ENCODE measurements at regions not wholly inside any gene's neighbourhood (a gene's known extent, or its start where the extent isn't known, plus 50 kb on each side); places are given as distances from the start of the nearest gene placed in this dataset.
A peak's percentile ranks its signal among the peaks of the same experiment; 100 is the strongest.

DNA sequence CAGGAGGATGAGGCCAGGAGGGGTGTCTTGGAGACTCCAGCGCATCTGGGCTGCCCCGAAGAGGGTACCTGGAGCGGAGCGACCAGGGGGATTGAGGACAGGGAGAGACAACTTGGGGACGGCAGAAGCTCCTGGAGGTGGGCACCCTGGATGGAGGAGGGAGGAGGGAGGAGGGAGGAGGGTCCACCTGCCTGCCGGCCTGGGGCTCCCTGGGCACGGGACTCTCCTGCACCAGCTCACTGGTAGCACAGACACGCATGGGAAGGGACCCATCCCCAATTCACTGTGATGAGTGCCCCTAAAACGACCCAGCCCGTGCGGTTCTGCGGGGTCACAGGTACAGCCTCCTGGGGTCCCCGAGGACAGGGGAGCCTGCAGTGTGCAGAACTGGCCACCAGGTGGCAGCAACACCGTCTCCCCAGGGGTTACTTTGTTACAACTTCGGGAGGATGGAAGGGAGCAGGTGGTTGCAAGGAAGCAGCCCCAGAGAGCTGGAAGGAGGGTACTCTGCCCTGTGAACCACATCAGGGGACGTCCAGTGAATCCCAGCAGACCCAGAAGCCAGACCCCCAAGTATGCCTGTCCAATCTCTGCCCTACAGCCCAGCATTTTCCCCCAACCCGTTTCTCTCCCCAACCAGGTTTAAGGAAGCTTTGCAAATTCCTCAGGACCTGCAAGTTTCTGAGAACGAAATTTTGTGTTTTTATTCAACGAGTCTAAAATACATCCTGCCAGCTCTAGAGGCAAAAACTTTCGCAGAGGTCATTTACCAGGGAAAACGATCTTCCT is 482.4 kb downstream of the NPHP4 start:
- DNase-seq (ENCODE audit: low read depth): peak; percentile 29
- TF ChIP-seq, protein P1, sequence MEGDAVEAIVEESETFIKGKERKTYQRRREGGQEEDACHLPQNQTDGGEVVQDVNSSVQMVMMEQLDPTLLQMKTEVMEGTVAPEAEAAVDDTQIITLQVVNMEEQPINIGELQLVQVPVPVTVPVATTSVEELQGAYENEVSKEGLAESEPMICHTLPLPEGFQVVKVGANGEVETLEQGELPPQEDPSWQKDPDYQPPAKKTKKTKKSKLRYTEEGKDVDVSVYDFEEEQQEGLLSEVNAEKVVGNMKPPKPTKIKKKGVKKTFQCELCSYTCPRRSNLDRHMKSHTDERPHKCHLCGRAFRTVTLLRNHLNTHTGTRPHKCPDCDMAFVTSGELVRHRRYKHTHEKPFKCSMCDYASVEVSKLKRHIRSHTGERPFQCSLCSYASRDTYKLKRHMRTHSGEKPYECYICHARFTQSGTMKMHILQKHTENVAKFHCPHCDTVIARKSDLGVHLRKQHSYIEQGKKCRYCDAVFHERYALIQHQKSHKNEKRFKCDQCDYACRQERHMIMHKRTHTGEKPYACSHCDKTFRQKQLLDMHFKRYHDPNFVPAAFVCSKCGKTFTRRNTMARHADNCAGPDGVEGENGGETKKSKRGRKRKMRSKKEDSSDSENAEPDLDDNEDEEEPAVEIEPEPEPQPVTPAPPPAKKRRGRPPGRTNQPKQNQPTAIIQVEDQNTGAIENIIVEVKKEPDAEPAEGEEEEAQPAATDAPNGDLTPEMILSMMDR (conservative IDR thresholded peaks at IDR 0.05; ENCODE audit: low read length): peak; percentile 97
- H3K4me3 ChIP-seq (ENCODE audit: low read length): no peak overlapping the region

DNA sequence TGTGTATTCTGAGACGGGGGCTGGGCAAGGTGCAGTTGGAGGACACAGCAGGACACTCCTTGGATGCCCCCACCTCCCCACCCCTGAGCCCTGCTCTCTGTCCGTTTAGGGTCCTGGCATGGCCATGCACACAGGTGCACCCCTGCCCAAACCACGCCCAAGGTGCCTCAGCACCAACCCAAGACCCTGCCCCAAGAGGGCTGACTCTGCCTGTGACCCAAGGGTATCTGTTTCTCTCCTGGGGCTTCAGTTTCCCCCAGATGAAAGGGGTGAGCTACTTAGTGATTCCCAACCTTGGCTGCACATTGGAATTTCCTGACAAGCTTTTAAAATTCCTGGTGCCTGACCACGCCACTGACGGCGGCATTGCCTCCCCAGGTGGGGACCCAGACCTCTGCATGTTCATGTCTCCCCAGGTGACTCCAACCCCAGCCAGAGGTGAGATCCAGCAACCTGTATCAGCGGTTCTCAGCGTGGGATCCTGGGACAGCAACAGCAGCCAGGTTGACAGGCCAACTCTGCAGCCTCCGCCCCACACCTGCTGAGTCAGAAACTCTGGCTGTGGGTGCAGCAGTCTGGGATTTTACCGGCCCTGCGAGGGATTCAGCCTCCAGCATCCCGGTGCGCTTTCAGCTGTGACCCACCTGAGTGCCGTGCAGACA is 483.4 kb downstream of the NPHP4 start:
- DNase-seq (ENCODE audit: low read depth): no peak
- TF ChIP-seq, protein P1 (conservative IDR thresholded peaks at IDR 0.05; ENCODE audit: low read length): no peak
- no peak overlapping the region for H3K4me3 ChIP-seq (ENCODE audit: low read length)

DNA sequence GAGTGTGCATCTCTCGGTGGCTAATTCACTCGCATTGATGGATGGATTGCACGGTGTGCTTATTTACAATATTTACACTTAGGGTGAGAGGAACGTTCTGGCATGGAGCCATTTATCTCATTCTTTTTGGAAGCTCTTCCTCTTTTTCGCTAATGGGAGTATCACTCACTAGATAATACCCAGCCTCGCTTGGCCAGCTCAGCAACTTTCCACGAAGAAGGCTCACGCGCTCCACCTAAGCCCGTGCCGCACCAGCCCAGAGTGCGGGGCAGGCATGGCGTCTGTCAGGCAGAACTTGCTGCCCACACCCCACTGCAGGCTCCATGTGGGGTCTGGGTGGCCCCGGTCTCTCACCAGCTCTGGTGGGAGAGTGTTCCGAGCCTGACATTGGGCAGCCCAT is 484.9 kb downstream of the NPHP4 start:
- H3K4me3 ChIP-seq (ENCODE audit: low read length): no peak overlapping the region
- TF ChIP-seq, protein P1 (conservative IDR thresholded peaks at IDR 0.05; ENCODE audit: low read length): no peak
- DNase-seq (ENCODE audit: low read depth): no peak

DNA sequence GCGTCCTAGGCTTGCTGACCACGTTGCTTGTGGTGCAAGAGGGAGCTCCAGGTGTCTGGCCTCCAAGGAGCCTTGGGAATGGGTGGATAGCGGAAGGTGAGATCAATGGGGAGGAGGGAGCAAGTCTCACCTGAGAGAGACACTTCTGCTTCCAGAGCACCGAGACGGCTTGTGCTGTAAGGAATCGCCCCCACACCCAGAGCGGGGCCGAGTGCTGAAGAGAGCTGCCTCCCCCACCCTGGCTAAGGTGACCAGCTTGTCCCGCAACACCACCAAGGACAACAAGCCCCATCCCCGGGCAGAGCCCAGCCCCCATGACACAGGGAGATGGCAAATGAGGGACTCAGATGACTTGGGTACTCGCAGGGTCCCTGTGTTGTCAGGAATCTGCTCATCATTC is 485.6 kb downstream of the NPHP4 start:
- no peak overlapping the region for H3K4me3 ChIP-seq (ENCODE audit: low read length)
- TF ChIP-seq, protein P1 (conservative IDR thresholded peaks at IDR 0.05; ENCODE audit: low read length): no peak

DNA sequence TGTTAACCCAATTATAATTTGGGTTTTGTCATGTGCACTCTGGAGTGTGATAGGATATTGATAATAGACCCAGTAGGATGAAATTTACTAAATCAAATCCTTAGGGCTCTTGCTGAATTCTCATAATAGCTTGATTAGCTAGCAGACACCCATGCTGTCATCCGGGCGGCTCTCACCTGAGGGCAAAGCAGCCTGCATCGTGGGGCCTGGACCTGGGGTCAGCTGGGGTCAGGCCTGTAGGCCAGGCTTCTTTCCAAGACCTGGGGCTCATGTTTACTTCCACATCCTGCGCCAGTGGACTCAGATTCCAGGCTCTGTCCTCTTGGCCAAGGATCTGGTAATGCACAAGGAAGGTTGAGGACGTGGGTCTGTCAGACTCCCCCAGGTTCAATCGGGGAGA is 486.3 kb downstream of the NPHP4 start:
- DNase-seq (ENCODE audit: low read depth): no peak
- TF ChIP-seq, protein P1 (conservative IDR thresholded peaks at IDR 0.05; ENCODE audit: low read length): no peak
- H3K4me3 ChIP-seq (ENCODE audit: low read length): no peak overlapping the region

More for the DNA sequence above, 485.6 kb downstream of the NPHP4 start:
- no peak for DNase-seq (ENCODE audit: low read depth)

DNA sequence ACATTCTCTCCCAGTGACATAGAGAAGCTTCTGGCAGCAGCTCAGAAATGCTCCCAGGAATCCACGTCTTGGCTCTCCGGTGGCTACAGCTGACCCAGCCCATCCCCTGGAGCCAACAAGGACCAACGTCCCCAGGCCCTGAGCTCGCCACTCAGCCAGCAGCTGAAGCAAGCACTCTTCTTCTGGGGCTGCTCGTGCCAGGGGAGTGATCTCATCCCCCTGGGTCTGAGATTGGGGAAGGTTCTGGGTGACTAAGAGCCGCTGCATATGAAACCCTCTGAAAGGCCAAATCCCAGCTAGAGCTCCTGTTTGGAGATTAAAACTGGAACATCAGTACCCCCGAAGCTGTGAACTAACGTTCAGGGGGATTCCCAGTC is 487.9 kb downstream of the NPHP4 start:
- DNase-seq (ENCODE audit: low read depth): no peak
- H3K4me3 ChIP-seq (ENCODE audit: low read length): no peak overlapping the region
- TF ChIP-seq, protein P1 (conservative IDR thresholded peaks at IDR 0.05; ENCODE audit: low read length): no peak
